Loucy (cell line): ENCODE measurements at regions not wholly inside any gene's neighbourhood (a gene's known extent, or its start where the extent isn't known, plus 50 kb on each side); places are given as distances from the start of the nearest gene placed in this dataset.

ENCODE experiments used
- H2AFZ ChIP-seq: fragments of 200-600 bp; sonication (generic); 2 replicates; pipeline ENCODE4 v1.6.0; 2016; ENCODE audit warnings: antibody characterized with exemption, mild to moderate bottlenecking, low read length, moderate library complexity
- H3F3A ChIP-seq: fragments of 200-600 bp; 2 replicates; pipeline ENCODE4 v1.6.0; 2016; ENCODE audit warnings: antibody characterized with exemption, low read depth, mild to moderate bottlenecking
- H3K27me3 ChIP-seq: fragments of 200-600 bp; sonication (generic); 2 replicates; pipeline ENCODE4 v1.6.1; 2014; ENCODE audit warnings: low read length, mild to moderate bottlenecking; ENCODE audit not compliant: insufficient read depth, poor library complexity, severe bottlenecking
- H3K36me3 ChIP-seq: fragments of 200-600 bp; sonication (generic); 2 replicates; pipeline ENCODE4 v1.6.1; 2016; ENCODE audit warnings: low read length; ENCODE audit not compliant: insufficient read depth
- H3K4me1 ChIP-seq: fragments of 200-600 bp; sonication (generic); 2 replicates; pipeline ENCODE4 v1.5.1; 2014; ENCODE audit warnings: low read length, mild to moderate bottlenecking; ENCODE audit not compliant: insufficient read depth, poor library complexity, severe bottlenecking
- H3K4me2 ChIP-seq: fragments of 200-600 bp; sonication (generic); 2 replicates; pipeline ENCODE4 v1.6.0; 2014; ENCODE audit warnings: antibody characterized with exemption, low read length, low read depth, mild to moderate bottlenecking; ENCODE audit not compliant: poor library complexity, severe bottlenecking
- H3K4me3 ChIP-seq: fragments of 200-600 bp; sonication (generic); 2 replicates; pipeline ENCODE4 v1.5.1; 2014; ENCODE audit warnings: low read length, mild to moderate bottlenecking, mixed read lengths; ENCODE audit not compliant: poor library complexity, severe bottlenecking
- H3K79me2 ChIP-seq: fragments of 200-600 bp; sonication (generic); 2 replicates; pipeline ENCODE4 v1.6.1; 2014; ENCODE audit warnings: low read length; ENCODE audit not compliant: insufficient read depth
- H3K9ac ChIP-seq: fragments of 200-600 bp; sonication (generic); 2 replicates; pipeline ENCODE4 v1.6.0; 2014; ENCODE audit warnings: mild to moderate bottlenecking, low read depth, low read length, moderate library complexity; ENCODE audit not compliant: poor library complexity, severe bottlenecking
- H3K9me2 ChIP-seq: fragments of 200-600 bp; sonication (generic); replicated peaks from 2 replicates; pipeline ENCODE4 v1.6.1; 2016; ENCODE audit warnings: low read depth, low read length, mixed read lengths
- H3K9me3 ChIP-seq: fragments of 200-600 bp; sonication (generic); 2 replicates; pipeline ENCODE4 v1.6.1; 2014; ENCODE audit warnings: mild to moderate bottlenecking, antibody characterized with exemption, low read length, low read depth; ENCODE audit not compliant: insufficient read depth
- H4K20me1 ChIP-seq: fragments of 200-600 bp; sonication (generic); 2 replicates; pipeline ENCODE4 v1.6.0; 2014; ENCODE audit warnings: antibody characterized with exemption, low read length, mild to moderate bottlenecking; ENCODE audit not compliant: insufficient read depth, poor library complexity, severe bottlenecking
- CTCF ChIP-seq: fragments of 200-600 bp; sonication (generic); conservative IDR thresholded peaks from 2 replicates; pipeline ENCODE4 v1.5.1; 2014; ENCODE audit warnings: mild to moderate bottlenecking, antibody characterized with exemption, low read length
- EZH2phosphoT487 ChIP-seq: fragments of 200-600 bp; IDR thresholded peaks from 2 replicates; pipeline ENCODE4 v1.6.1; 2018; ENCODE audit warnings: antibody characterized with exemption, mild to moderate bottlenecking, moderate library complexity, borderline replicate concordance

- no peak overlapping the region for H3K9ac ChIP-seq
- H4K20me1 ChIP-seq = no peaks in the 10 kb centered on the region
- H3K36me3 ChIP-seq = no peaks in the 10 kb centered on the region
- H3K4me2 ChIP-seq = no peak overlapping the region
- no peaks in the 10 kb centered on the region for H3F3A ChIP-seq
- no peak overlapping the region for H3K4me3 ChIP-seq
- TF ChIP-seq CTCF (no peak), EZH2phosphoT487 (no peak)
- H3K27me3 ChIP-seq = no peaks in the 10 kb centered on the region
- no peaks in the 10 kb centered on the region for H3K9me2 ChIP-seq
- no peaks in the 10 kb centered on the region for H3K79me2 ChIP-seq
- no peak overlapping the region for H2AFZ ChIP-seq
- H3K4me1 ChIP-seq = no peaks in the 10 kb centered on the region
- no peaks in the 10 kb centered on the region for H3K9me3 ChIP-seq
Observed at GRCh38 chr13:87052731-87053130, 618.4 kb upstream of the SLITRK5 start.

- no peak overlapping the region for H3K4me2 ChIP-seq
- TF ChIP-seq CTCF = no peak
- TF ChIP-seq EZH2phosphoT487 = no peak
- H2AFZ ChIP-seq = no peak overlapping the region
- no peak overlapping the region for H3K4me3 ChIP-seq
- no peaks in the 10 kb centered on the region for H3K36me3 ChIP-seq
- no peak overlapping the region for H3K9ac ChIP-seq
- no peaks in the 10 kb centered on the region for H3K9me3 ChIP-seq
- H4K20me1 ChIP-seq = no peaks in the 10 kb centered on the region
- H3K9me2 ChIP-seq = no peaks in the 10 kb centered on the region
- H3K4me1 ChIP-seq = no peaks in the 10 kb centered on the region
- H3K79me2 ChIP-seq = no peaks in the 10 kb centered on the region
- H3K27me3 ChIP-seq = no peaks in the 10 kb centered on the region
- no peaks in the 10 kb centered on the region for H3F3A ChIP-seq
Observed at GRCh38 chr13:87057807-87058520, 613.2 kb upstream of the SLITRK5 start.

GRCh38 chr13:87058786-87059329 lies 612.3 kb upstream of the SLITRK5 start:
- no peak overlapping the region for H3K9ac ChIP-seq
- H4K20me1 ChIP-seq = no peaks in the 10 kb centered on the region
- no peaks in the 10 kb centered on the region for H3K9me3 ChIP-seq
- no peak overlapping the region for H3K4me2 ChIP-seq
- H3K79me2 ChIP-seq = no peaks in the 10 kb centered on the region
- no peaks in the 10 kb centered on the region for H3F3A ChIP-seq
- H2AFZ ChIP-seq = no peak overlapping the region
- no peak for TF ChIP-seq CTCF
- TF ChIP-seq EZH2phosphoT487 = no peak
- no peaks in the 10 kb centered on the region for H3K27me3 ChIP-seq
- no peaks in the 10 kb centered on the region for H3K36me3 ChIP-seq
- no peaks in the 10 kb centered on the region for H3K4me1 ChIP-seq
- H3K4me3 ChIP-seq = no peak overlapping the region
- H3K9me2 ChIP-seq = no peaks in the 10 kb centered on the region
